Uterus (tissue), 3 donors: ENCODE measurements at regions not wholly inside any gene's neighbourhood (a gene's known extent, or its start where the extent isn't known, plus 50 kb on each side); places are given as distances from the start of the nearest gene placed in this dataset.
"Not testable (repeated sequence)": the region's sequence is repeated elsewhere in the genome, so short reads cannot be mapped to it uniquely, and the experiment has no call there.

Experiments
- DNase-seq, 2 donors: peaks; one replicate each; pipeline ENCODE4 v3.0.0-alpha.2; 2019 to 2020
- H3K27ac ChIP-seq, 2 donors: fragments of 200-600 bp; sonication (generic); 1 replicate in 1 of 2; 2 replicates in 1 of 2; pipeline ENCODE4 v1.5.1; 2016 to 2018
- H3K27me3 ChIP-seq, 2 donors: fragments of 200-600 bp; sonication (generic); one replicate each; pipeline ENCODE4 v1.5.1; 2018 to 2019; ENCODE audit warnings: control low read depth in 1 of 2
- H3K36me3 ChIP-seq, 2 donors: fragments of 200-600 bp; sonication (generic); one replicate each; pipeline ENCODE4 v1.5.1; 2019; ENCODE audit warnings: control low read depth in 1 of 2
- H3K4me1 ChIP-seq, 2 donors: fragments of 200-600 bp; sonication (generic); one replicate each; pipeline ENCODE4 v1.5.1; 2018 to 2019; ENCODE audit warnings: control low read depth in 1 of 2
- H3K4me3 ChIP-seq, 2 donors: fragments of 200-600 bp; sonication (generic); 1 replicate in 1 of 2; 2 replicates in 1 of 2; pipeline ENCODE4 v1.5.1; 2018 to 2019; ENCODE audit warnings: mild to moderate bottlenecking in 1 of 2
- H3K9me3 ChIP-seq, 2 donors: fragments of 200-600 bp; sonication (generic); one replicate each; pipeline ENCODE4 v1.5.1; 2019; ENCODE audit warnings: control low read depth in 1 of 2
- POLR2A ChIP-seq, 2 donors: fragments of 450-650 bp; IDR thresholded peaks; one replicate each; pipeline ENCODE4 v1.6.1; 2016; ENCODE audit warnings: antibody characterized with exemption in 2 of 2, mild to moderate bottlenecking in 1 of 2, moderate library complexity in 1 of 2
- intact Hi-C: fragments of 100-400 bp; cut with DNase I; formaldehyde crosslinking; loops from one replicate; pipeline ENCODE4 v1.15.1; 2023; ENCODE audit warnings: low total_unique reads
- TF ChIP-seq, protein P1 (sequence below), 4 experiments: fragments of 200-600 bp in 2 of 4; fragments of 450-650 bp in 2 of 4; sonication (generic) in 2 of 4; IDR thresholded peaks; one replicate each; pipeline ENCODE4 v1.5.1; 2016 to 2019; ENCODE audit warnings: antibody characterized with exemption in 4 of 4, mild to moderate bottlenecking in 2 of 4, moderate library complexity in 1 of 4
- donor health status: DM: yes; HTN: yes; CAD: no.

DNA sequence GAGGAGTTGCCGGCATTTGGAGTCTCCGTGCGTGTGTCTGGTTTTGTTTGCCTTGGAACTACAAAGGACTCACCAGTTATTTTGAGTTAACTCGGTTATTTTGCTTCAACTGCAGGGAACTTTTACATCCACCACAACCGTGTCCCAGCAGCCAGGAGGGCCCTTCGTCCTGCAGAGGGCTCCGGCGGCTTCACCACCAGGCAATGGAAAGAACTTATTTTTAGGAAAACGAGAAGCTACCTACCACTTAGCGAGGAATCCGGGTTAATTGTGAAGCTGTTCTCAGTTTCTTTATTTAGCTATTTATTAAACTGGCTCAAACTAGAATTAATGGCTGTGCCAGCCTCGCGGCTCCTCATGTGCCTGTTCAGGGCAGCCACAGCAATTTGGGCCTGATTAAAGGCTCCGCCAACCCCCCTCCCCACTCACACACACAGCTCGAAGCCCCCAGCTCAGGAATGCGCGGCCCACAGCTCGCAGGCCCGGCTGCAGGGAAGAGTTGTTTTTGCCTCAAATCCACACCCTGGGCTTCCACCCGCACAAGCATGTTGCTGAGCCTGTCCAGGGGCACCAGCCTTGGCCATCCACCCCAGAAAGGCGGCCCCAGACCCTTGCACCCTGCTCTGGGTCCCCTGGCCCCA is 55.9 kb upstream of the FGF3 start:
- no peaks in the 10 kb centered on the region for H3K4me1 ChIP-seq
- H3K36me3 ChIP-seq, result no peaks in the 10 kb centered on the region
- TF ChIP-seq POLR2A (IDR thresholded peaks at IDR 0.05), result no peak
- TF ChIP-seq, protein P1, sequence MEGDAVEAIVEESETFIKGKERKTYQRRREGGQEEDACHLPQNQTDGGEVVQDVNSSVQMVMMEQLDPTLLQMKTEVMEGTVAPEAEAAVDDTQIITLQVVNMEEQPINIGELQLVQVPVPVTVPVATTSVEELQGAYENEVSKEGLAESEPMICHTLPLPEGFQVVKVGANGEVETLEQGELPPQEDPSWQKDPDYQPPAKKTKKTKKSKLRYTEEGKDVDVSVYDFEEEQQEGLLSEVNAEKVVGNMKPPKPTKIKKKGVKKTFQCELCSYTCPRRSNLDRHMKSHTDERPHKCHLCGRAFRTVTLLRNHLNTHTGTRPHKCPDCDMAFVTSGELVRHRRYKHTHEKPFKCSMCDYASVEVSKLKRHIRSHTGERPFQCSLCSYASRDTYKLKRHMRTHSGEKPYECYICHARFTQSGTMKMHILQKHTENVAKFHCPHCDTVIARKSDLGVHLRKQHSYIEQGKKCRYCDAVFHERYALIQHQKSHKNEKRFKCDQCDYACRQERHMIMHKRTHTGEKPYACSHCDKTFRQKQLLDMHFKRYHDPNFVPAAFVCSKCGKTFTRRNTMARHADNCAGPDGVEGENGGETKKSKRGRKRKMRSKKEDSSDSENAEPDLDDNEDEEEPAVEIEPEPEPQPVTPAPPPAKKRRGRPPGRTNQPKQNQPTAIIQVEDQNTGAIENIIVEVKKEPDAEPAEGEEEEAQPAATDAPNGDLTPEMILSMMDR (IDR thresholded peaks at IDR 0.05), result no peak
- no peak overlapping the region for H3K4me3 ChIP-seq
- no peaks in the 10 kb centered on the region for H3K27me3 ChIP-seq
- no peak overlapping the region for H3K27ac ChIP-seq
- intact Hi-C loops, result no loop called here
- no peaks in the 10 kb centered on the region for H3K9me3 ChIP-seq
- DNase-seq, result peak in 1 of 2 donors; percentile 6

DNA sequence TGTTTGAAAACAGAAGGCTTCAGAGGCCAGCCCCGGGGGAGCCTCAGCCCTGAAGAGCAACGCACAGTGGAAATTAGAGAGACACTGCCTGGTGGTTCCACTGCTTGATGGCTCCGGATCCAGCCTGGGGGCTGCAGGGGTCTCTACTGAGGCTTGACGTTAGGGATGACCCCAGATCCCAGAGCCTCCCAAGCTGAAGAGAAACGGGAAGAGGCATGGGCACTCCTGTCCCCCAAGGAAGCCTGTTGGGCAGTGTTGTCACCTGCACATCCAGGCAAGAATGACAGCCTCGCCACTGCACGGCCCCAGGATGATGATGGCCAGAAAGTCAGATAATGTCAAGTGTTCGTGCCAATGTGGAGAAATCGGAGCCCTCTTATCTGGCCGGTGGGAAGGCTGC is 56.8 kb upstream of the FGF3 start:
- intact Hi-C loops, result no loop called here
- Histone ChIP-seq H3K27me3 (no peaks in the 10 kb centered on the region), H3K9me3 (no peaks in the 10 kb centered on the region), H3K27ac (no peak overlapping the region), H3K4me3 (no peak overlapping the region), H3K36me3 (no peaks in the 10 kb centered on the region), H3K4me1 (no peaks in the 10 kb centered on the region)
- peak in 1 of 2 donors; percentile 3 for DNase-seq
- TF ChIP-seq, protein P1 (IDR thresholded peaks at IDR 0.05), result no peak
- no peak for TF ChIP-seq POLR2A (IDR thresholded peaks at IDR 0.05)

DNA sequence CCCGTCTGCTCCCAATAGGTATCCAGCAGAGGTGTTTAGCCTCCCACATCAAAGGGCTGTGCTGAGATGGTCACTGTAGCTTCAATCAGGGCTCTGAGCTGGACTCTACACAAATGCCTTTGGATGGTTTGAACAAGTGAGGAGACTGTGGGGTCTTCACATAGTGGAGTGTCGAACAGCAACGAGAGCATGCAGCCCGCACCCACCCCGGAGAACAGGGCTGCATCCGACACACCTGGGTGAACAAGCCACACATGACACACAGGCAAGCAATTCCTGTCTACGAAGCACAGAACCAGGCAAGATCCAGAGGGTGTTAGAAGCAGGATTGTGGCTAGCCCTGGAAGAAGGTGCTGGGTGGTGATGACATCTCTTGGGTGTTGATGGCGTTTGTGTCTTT is 58.0 kb upstream of the FGF3 start:
- Histone ChIP-seq H3K36me3 (no peaks in the 10 kb centered on the region), H3K27me3 (no peaks in the 10 kb centered on the region), H3K4me1 (no peaks in the 10 kb centered on the region), H3K4me3 (no peak overlapping the region), H3K27ac (no peak overlapping the region), H3K9me3 (no peaks in the 10 kb centered on the region)
- DNase-seq, result peak in 1 of 2 donors; percentile 5
- no peak for TF ChIP-seq POLR2A (IDR thresholded peaks at IDR 0.05)
- TF ChIP-seq, protein P1 (IDR thresholded peaks at IDR 0.05), result no peak
- intact Hi-C loops, result no loop called here

DNA sequence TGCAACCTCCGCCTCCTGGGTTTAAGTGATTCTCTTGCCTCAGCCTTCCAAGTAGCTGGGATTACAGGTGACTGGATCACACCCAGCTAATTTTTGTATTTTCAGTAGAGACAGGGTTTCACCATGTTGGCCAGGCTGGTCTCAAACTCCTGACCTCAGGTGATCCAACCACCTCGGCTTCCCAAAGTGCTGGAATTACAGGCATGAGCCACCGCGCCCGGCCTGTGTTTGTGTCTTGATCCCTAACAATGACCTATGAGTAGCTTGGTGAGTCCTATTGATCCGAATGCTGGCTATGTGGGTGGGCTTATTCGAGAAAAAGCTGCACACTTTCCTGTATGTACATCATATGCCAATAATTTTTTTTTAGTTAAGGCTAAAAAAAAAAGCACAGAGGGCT is 58.5 kb upstream of the FGF3 start:
- H3K9me3 ChIP-seq, H3K27ac ChIP-seq, H3K4me3 ChIP-seq, H3K27me3 ChIP-seq, H3K4me1 ChIP-seq, intact Hi-C loops, DNase-seq, H3K36me3 ChIP-seq: not testable (repeated sequence)

DNA sequence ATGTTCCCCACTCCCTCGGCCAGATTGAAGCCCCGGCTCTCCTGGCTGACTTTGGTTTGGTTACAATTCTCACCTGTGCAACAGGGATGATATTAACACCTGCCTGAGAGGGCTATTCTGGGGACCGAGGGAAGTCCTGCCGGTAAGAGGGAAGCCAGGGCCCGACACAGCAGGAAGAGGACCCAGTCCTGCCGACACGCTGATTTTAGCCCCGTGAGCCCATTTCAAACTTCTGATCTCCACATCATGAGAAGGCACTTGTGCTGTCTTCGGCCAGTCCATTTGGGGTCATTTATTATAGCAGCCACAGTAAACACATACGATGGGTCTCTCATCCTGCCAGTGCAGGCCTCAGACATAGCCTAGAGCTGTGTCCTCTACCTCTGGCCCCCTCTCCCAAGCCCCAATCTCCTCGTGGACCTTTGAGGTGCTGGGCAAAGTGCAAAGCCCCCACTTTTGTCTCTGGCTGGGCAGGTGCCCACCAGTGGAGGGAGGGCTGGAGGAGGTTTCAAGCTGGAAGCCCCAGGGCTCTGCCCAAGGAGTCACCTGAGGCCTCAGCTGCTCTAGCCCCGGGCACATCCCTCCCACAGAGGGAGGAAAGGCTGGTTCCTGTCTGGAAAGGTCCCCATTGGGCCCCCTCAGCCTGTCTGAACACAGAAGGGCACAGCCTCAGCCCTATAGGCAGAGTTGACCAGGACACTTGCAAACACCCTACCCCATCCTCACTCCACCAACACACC is 59.1 kb upstream of the FGF3 start:
- Histone ChIP-seq H3K36me3 (no peaks in the 10 kb centered on the region), H3K27me3 (no peaks in the 10 kb centered on the region), H3K4me3 (no peak overlapping the region), H3K27ac (no peak overlapping the region), H3K9me3 (no peaks in the 10 kb centered on the region), H3K4me1 (no peaks in the 10 kb centered on the region)
- TF ChIP-seq, protein P1 (IDR thresholded peaks at IDR 0.05), result no peak
- TF ChIP-seq POLR2A (IDR thresholded peaks at IDR 0.05), result no peak
- peak in 1 of 2 donors; percentile 5 for DNase-seq
- intact Hi-C loops, result no loop called here
